ENCODE measurements at regions not wholly inside any gene's neighbourhood (a gene's known extent, or its start where the extent isn't known, plus 50 kb on each side); places are given as distances from the start of the nearest gene placed in this dataset.

DNA sequence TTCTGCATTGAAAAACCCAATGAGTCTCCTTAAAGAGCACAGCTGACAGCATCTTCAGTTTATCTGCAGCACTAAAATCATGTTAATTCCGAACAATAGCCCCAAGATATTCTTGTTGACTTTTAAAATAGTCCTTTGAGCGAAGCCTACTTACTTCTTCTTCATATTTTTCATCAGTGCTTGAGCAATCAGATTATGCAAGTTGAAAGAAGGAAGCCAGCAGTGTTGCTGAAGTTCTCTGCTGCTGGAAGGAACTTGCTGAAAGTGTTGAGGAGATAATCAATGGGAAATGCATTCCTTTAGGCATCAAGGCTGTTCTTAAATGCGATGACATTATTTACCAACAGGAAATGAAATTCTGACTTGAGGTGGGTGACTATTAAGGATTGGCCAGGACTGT is 105.9 kb upstream of the SNTG2 start:
- WGBS (ENCODE audit: low lambda C conversion rate, missing lambda C conversion rate), result 74% methylated on average over 3 of the region's 3 CpGs
- Histone ChIP-seq H3K4me3 (no peak overlapping the region), H3K4me1 (ENCODE audit: insufficient read depth) (no peaks in the 10 kb centered on the region), H3K27ac (no peak overlapping the region), H3K27me3 (peaks cover 9% of the 10 kb centered on the region), H2AFZ (no peak overlapping the region), H4K20me1 (ENCODE audit: insufficient read depth, poor library complexity, severe bottlenecking) (no peaks in the 10 kb centered on the region), H3K9me2 (replicated peaks; ENCODE audit: insufficient read depth) (no peaks in the 10 kb centered on the region), H3K36me3 (replicated peaks; ENCODE audit: insufficient read depth, low read depth) (no peaks in the 10 kb centered on the region), H3K4me2 (no peak overlapping the region), H3K9me3 (ENCODE audit: low read depth) (no peaks in the 10 kb centered on the region), H3K79me2 (no peaks in the 10 kb centered on the region)
- TF ChIP-seq EZH2phosphoT487 (IDR thresholded peaks at IDR 0.05; ENCODE audit: low read depth, severe bottlenecking, unreplicated experiment) (no peak), EZH2 (IDR thresholded peaks at IDR 0.05; ENCODE audit: borderline replicate concordance) (no peak)
- TF ChIP-seq, protein P1, sequence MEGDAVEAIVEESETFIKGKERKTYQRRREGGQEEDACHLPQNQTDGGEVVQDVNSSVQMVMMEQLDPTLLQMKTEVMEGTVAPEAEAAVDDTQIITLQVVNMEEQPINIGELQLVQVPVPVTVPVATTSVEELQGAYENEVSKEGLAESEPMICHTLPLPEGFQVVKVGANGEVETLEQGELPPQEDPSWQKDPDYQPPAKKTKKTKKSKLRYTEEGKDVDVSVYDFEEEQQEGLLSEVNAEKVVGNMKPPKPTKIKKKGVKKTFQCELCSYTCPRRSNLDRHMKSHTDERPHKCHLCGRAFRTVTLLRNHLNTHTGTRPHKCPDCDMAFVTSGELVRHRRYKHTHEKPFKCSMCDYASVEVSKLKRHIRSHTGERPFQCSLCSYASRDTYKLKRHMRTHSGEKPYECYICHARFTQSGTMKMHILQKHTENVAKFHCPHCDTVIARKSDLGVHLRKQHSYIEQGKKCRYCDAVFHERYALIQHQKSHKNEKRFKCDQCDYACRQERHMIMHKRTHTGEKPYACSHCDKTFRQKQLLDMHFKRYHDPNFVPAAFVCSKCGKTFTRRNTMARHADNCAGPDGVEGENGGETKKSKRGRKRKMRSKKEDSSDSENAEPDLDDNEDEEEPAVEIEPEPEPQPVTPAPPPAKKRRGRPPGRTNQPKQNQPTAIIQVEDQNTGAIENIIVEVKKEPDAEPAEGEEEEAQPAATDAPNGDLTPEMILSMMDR (IDR thresholded peaks at IDR 0.05; ENCODE audit: poor library complexity), result no peak
- no peak for DNase-seq (ENCODE audit: low spot score)

DNA sequence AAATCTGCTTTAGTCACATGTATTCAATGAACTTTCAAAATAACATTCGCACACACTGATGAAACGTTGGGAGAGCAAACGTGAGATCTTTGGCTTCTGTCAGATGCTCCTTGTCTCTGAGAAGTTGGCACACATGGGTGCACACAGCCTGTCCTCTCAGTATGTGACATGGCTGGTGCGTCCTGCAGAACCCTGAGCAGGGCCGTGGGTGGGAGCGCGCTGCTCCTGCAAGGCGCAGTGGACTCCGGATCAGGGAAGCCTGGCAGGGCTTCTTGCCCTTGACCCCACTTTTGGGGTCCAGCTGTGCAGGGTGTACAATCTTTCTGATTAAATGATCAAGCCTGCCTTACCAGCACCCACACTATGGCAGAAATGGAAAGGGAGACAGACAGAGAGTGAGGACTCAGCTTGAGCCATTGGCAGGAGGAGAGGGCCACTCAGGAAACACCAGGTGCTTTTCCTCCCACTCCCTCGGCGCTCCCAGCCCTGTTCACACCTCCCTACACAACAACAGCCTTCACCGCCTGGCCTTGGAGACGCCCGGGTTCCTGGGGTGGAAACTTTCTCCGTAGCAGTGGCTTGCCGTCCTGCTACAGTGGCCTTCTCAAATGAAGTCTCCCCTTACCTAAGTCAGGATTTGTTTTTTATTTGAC is 108.4 kb upstream of the SNTG2 start:
- Histone ChIP-seq H3K79me2 (no peaks in the 10 kb centered on the region), H3K36me3 (replicated peaks; ENCODE audit: insufficient read depth, low read depth) (no peaks in the 10 kb centered on the region), H2AFZ (no peak overlapping the region), H3K9me3 (ENCODE audit: low read depth) (no peaks in the 10 kb centered on the region), H3K27me3 (peaks cover 9% of the 10 kb centered on the region), H3K4me2 (no peak overlapping the region), H3K4me1 (ENCODE audit: insufficient read depth) (no peaks in the 10 kb centered on the region), H4K20me1 (ENCODE audit: insufficient read depth, poor library complexity, severe bottlenecking) (no peaks in the 10 kb centered on the region), H3K27ac (no peak overlapping the region), H3K9me2 (replicated peaks; ENCODE audit: insufficient read depth) (no peaks in the 10 kb centered on the region), H3K4me3 (no peak overlapping the region)
- no peak for DNase-seq (ENCODE audit: low spot score)
- no peak for TF ChIP-seq EZH2phosphoT487 (IDR thresholded peaks at IDR 0.05; ENCODE audit: low read depth, severe bottlenecking, unreplicated experiment)
- no peak for TF ChIP-seq EZH2 (IDR thresholded peaks at IDR 0.05; ENCODE audit: borderline replicate concordance)
- TF ChIP-seq, protein P1 (IDR thresholded peaks at IDR 0.05; ENCODE audit: poor library complexity), result no peak
- WGBS (ENCODE audit: low lambda C conversion rate, missing lambda C conversion rate), result 77% methylated on average over 16 of the region's 16 CpGs

DNA sequence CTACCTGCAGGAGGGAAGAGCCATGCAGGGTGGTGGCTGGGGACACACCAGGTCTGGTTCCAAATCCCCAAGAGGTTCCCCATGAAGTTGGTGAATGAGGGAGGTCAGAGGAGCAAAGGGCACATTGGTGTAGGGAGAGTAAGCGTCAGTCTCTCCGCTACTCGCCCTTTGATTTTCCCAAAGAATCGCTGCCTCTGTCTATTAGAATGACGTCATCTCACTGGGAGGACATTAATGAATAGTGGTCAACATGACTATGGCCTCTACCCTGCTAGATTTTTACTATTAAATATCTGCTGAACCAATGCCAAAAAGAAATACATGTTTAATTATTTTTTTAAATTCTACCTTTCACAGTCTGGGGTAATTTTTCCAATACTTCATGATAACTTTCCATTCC is 109.6 kb upstream of the SNTG2 start:
- Histone ChIP-seq H3K27me3 (peaks cover 9% of the 10 kb centered on the region), H3K79me2 (no peaks in the 10 kb centered on the region), H3K27ac (no peak overlapping the region), H2AFZ (no peak overlapping the region), H3K9me2 (replicated peaks; ENCODE audit: insufficient read depth) (no peaks in the 10 kb centered on the region), H3K4me3 (no peak overlapping the region), H3K4me2 (no peak overlapping the region), H3K9me3 (ENCODE audit: low read depth) (no peaks in the 10 kb centered on the region), H4K20me1 (ENCODE audit: insufficient read depth, poor library complexity, severe bottlenecking) (no peaks in the 10 kb centered on the region), H3K4me1 (ENCODE audit: insufficient read depth) (no peaks in the 10 kb centered on the region), H3K36me3 (replicated peaks; ENCODE audit: insufficient read depth, low read depth) (no peaks in the 10 kb centered on the region)
- TF ChIP-seq EZH2 (IDR thresholded peaks at IDR 0.05; ENCODE audit: borderline replicate concordance), result no peak
- TF ChIP-seq, protein P1 (IDR thresholded peaks at IDR 0.05; ENCODE audit: poor library complexity), result no peak
- no peak for TF ChIP-seq EZH2phosphoT487 (IDR thresholded peaks at IDR 0.05; ENCODE audit: low read depth, severe bottlenecking, unreplicated experiment)
- WGBS (ENCODE audit: low lambda C conversion rate, missing lambda C conversion rate), result 95% methylated on average over 5 of the region's 5 CpGs
- DNase-seq (ENCODE audit: low spot score), result no peak

All from hepatocyte (in vitro differentiated cells).